A549 (cell line): ENCODE measurements at regions not wholly inside any gene's neighbourhood (a gene's known extent, or its start where the extent isn't known, plus 50 kb on each side); places are given as distances from the start of the nearest gene placed in this dataset.

ENCODE experiments used
- ATAC-seq, 2 experiments: fragments of 200-7000 bp in 1 of 2; fragments of >200 bp in 1 of 2; cut with Nextera tagmentation in 1 of 2; cut with Tn5 transposase in 1 of 2; 3 replicates each; pipeline versions ENCODE4 v1.8.0 to v1.9.1; 2018 to 2020; ENCODE audit warnings: mild to moderate bottlenecking in 1 of 2, moderate library complexity in 1 of 2
- CTCF ChIA-PET: fragments of 300-600 bp; sonication (Branson Sonifier 250); formaldehyde crosslinking; extraction: SDS; loops from one replicate; lab custom pipeline; 2021; ENCODE audit warnings: antibody characterized with exemption, inconsistent platforms; lab: Yijun Ruan, JAX
- POLR2A ChIA-PET: fragments of 350-600 bp; formaldehyde crosslinking; extraction: SDS; loops from one replicate; lab custom pipeline; 2021; ENCODE audit warnings: antibody characterized with exemption, inconsistent platforms; lab: Yijun Ruan, JAX
- DNase-seq, 2 experiments: peaks; one replicate each; pipeline versions ENCODE4 v3.0.0 to v3.0.0-alpha.2; 2011 to 2016; ENCODE audit warnings: low read depth in 1 of 2, low spot score in 1 of 2
- FAIRE-seq: peaks from 2 replicates; lab custom pipeline; 2011; peaks lifted over from hg19 to GRCh38; lab: Jason Lieb, UNC
- H3K27ac ChIP-seq, 2 experiments: fragments of >200 bp; sonication (Bioruptor Twin); formaldehyde crosslinking; 3 replicates each; pipeline ENCODE4 v1.5.1; 2016 to 2017
- H3K4me1 ChIP-seq: fragments of >200 bp; sonication (Bioruptor Twin); formaldehyde crosslinking; 3 replicates; pipeline ENCODE4 v1.6.1; 2016
- H3K4me2 ChIP-seq: fragments of >200 bp; sonication (Bioruptor Twin); formaldehyde crosslinking; 3 replicates; pipeline ENCODE4 v1.6.1; 2016
- H3K4me3 ChIP-seq: fragments of >200 bp; sonication (Bioruptor Twin); formaldehyde crosslinking; 3 replicates; pipeline ENCODE4 v1.5.1; 2016
- H3K9me3 ChIP-seq: fragments of >200 bp; sonication (Bioruptor Twin); formaldehyde crosslinking; 3 replicates; pipeline ENCODE4 v1.6.1; 2016
- CBX2 ChIP-seq: fragments of 200-600 bp; sonication (generic); IDR thresholded peaks from 2 replicates; pipeline ENCODE4 v1.6.1; 2016; ENCODE audit warnings: low read depth, mild to moderate bottlenecking, borderline replicate concordance
- CHD4 ChIP-seq: fragments of 200-600 bp; sonication (generic); IDR thresholded peaks from 2 replicates; pipeline ENCODE4 v1.6.1; 2016; ENCODE audit warnings: antibody characterized with exemption, mild to moderate bottlenecking, borderline replicate concordance
- EHMT2 ChIP-seq: fragments of 200-600 bp; sonication (generic); IDR thresholded peaks from 2 replicates; pipeline ENCODE4 v1.6.1; 2016; ENCODE audit warnings: antibody characterized with exemption, low read depth, mild to moderate bottlenecking, moderate library complexity
- EP300 ChIP-seq, 2 experiments: fragments of >200 bp; sonication (Bioruptor Twin); formaldehyde crosslinking; IDR thresholded peaks; 2 replicates in 1 of 2; 3 replicates in 1 of 2; pipeline ENCODE4 v1.6.1; 2016 to 2017
- FOSB ChIP-seq: fragments of 250-450 bp; sonication (Bioruptor Pico); IDR thresholded peaks from 2 replicates; pipeline ENCODE4 v1.5.0; 2020; ENCODE audit warnings: mild to moderate bottlenecking, moderate library complexity
- FOXS1 ChIP-seq: fragments of 250-450 bp; sonication (Bioruptor Pico); IDR thresholded peaks from 2 replicates; pipeline ENCODE4 v1.5.0; 2020; ENCODE audit warnings: mild to moderate bottlenecking, moderate library complexity
- GATA3 ChIP-seq: IDR thresholded peaks from 2 replicates; pipeline ENCODE4 v1.6.1; 2012; ENCODE audit warnings: borderline replicate concordance
- HMGXB4 ChIP-seq: fragments of 250-450 bp; sonication (Bioruptor Pico); IDR thresholded peaks from 2 replicates; pipeline ENCODE4 v1.5.0; 2021; ENCODE audit warnings: mild to moderate bottlenecking, moderate library complexity, borderline replicate concordance
- HOXB13 ChIP-seq: fragments of 250-450 bp; sonication (Bioruptor Pico); IDR thresholded peaks from 2 replicates; pipeline ENCODE4 v1.5.0; 2020; ENCODE audit warnings: low read depth, mild to moderate bottlenecking, moderate library complexity
- JUN ChIP-seq, 2 experiments: fragments of >200 bp; sonication (Bioruptor Twin); formaldehyde crosslinking; IDR thresholded peaks; 2 replicates in 1 of 2; 3 replicates in 1 of 2; pipeline ENCODE4 v1.6.1; 2016 to 2017
- JUNB ChIP-seq: fragments of >200 bp; sonication (Bioruptor Twin); formaldehyde crosslinking; IDR thresholded peaks from 2 replicates; pipeline ENCODE4 v1.6.1; 2016
- MAX ChIP-seq: IDR thresholded peaks from 2 replicates; pipeline ENCODE4 v1.6.1; 2012
- MAZ ChIP-seq: fragments of 150-350 bp; IDR thresholded peaks from 2 replicates; pipeline ENCODE4 v1.6.1; 2014; ENCODE audit warnings: antibody characterized with exemption, low read depth, low read length, borderline replicate concordance
- NFE2L2 ChIP-seq: fragments of 150-350 bp; conservative IDR thresholded peaks from 2 replicates; pipeline ENCODE4 v1.6.1; 2014; ENCODE audit warnings: low read length
- NPAS2 ChIP-seq: fragments of 250-450 bp; sonication (Bioruptor Pico); IDR thresholded peaks from 2 replicates; pipeline ENCODE4 v1.8.0; 2022; ENCODE audit warnings: mild to moderate bottlenecking, moderate library complexity, borderline replicate concordance
- NR3C1 ChIP-seq: fragments of >200 bp; sonication (Bioruptor Twin); formaldehyde crosslinking; IDR thresholded peaks from 3 replicates; pipeline ENCODE4 v1.6.1; 2017
- RAD21 ChIP-seq, 2 experiments: fragments of >200 bp in 1 of 2; sonication (Bioruptor Twin) in 1 of 2; formaldehyde crosslinking in 1 of 2; IDR thresholded peaks in 1 of 2; conservative IDR thresholded peaks in 1 of 2; 2 replicates in 1 of 2; 3 replicates in 1 of 2; pipeline ENCODE4 v1.6.1; 2012 to 2018; ENCODE audit warnings: inconsistent platforms in 1 of 2
- RCOR1 ChIP-seq: fragments of 150-350 bp; IDR thresholded peaks from 2 replicates; pipeline ENCODE4 v1.6.1; 2014; ENCODE audit warnings: antibody characterized with exemption, low read length, low read depth
- RNF2 ChIP-seq: fragments of 200-600 bp; sonication (generic); IDR thresholded peaks from 2 replicates; pipeline ENCODE4 v1.6.1; 2016; ENCODE audit warnings: low read depth, mild to moderate bottlenecking, antibody characterized with exemption, moderate library complexity, borderline replicate concordance
- SMC3 ChIP-seq: fragments of >200 bp; sonication (Bioruptor Twin); formaldehyde crosslinking; IDR thresholded peaks from 3 replicates; pipeline ENCODE4 v1.6.1; 2018; ENCODE audit warnings: inconsistent platforms
- USF2 ChIP-seq: fragments of 450-650 bp; IDR thresholded peaks from 2 replicates; pipeline ENCODE4 v1.6.1; 2014; ENCODE audit warnings: antibody characterized with exemption
- ZFP36 ChIP-seq: fragments of 450-650 bp; IDR thresholded peaks from 2 replicates; pipeline ENCODE4 v1.6.1; 2014; ENCODE audit warnings: borderline replicate concordance; ENCODE audit not compliant: partially characterized antibody
- ZSCAN20 ChIP-seq: fragments of 250-450 bp; sonication (Bioruptor Pico); IDR thresholded peaks from 2 replicates; pipeline ENCODE4 v1.8.0; 2022; ENCODE audit warnings: mild to moderate bottlenecking, moderate library complexity
- WGBS: methylation state at CpG from one replicate; pipeline ENCODE4 v1.1.6; 2017; ENCODE audit errors: missing lambda C conversion rate; 5-methylcytosine and 5-hydroxymethylcytosine counted together
- TF ChIP-seq, protein P1 (sequence below): IDR thresholded peaks from 2 replicates; pipeline ENCODE4 v1.6.1; 2012; ENCODE audit warnings: low read depth, borderline replicate concordance
- TF ChIP-seq, protein P2 (sequence below): fragments of >200 bp; sonication (Bioruptor Twin); formaldehyde crosslinking; IDR thresholded peaks from 3 replicates; pipeline ENCODE4 v1.5.1; 2016

- Histone ChIP-seq H3K4me2 (peak overlapping the region; percentile 58), H3K27ac (peak overlapping the region; percentile 84 to 88), H3K9me3 (no peaks in the 10 kb centered on the region), H3K4me1 (peaks cover 53% of the 10 kb centered on the region), H3K4me3 (no peak overlapping the region)
- TF ChIP-seq, protein P1, sequence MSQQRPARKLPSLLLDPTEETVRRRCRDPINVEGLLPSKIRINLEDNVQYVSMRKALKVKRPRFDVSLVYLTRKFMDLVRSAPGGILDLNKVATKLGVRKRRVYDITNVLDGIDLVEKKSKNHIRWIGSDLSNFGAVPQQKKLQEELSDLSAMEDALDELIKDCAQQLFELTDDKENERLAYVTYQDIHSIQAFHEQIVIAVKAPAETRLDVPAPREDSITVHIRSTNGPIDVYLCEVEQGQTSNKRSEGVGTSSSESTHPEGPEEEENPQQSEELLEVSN = no peak
- TF ChIP-seq USF2 = no peak
- TF ChIP-seq NFE2L2 = no peak
- no peak for TF ChIP-seq ZFP36
- TF ChIP-seq JUNB = no peak
- TF ChIP-seq MAX = peak; percentile 41
- TF ChIP-seq FOSB (CRISPR knock-in tag) = no peak
- TF ChIP-seq, protein P2, sequence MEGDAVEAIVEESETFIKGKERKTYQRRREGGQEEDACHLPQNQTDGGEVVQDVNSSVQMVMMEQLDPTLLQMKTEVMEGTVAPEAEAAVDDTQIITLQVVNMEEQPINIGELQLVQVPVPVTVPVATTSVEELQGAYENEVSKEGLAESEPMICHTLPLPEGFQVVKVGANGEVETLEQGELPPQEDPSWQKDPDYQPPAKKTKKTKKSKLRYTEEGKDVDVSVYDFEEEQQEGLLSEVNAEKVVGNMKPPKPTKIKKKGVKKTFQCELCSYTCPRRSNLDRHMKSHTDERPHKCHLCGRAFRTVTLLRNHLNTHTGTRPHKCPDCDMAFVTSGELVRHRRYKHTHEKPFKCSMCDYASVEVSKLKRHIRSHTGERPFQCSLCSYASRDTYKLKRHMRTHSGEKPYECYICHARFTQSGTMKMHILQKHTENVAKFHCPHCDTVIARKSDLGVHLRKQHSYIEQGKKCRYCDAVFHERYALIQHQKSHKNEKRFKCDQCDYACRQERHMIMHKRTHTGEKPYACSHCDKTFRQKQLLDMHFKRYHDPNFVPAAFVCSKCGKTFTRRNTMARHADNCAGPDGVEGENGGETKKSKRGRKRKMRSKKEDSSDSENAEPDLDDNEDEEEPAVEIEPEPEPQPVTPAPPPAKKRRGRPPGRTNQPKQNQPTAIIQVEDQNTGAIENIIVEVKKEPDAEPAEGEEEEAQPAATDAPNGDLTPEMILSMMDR = no peak
- TF ChIP-seq RNF2 = no peak
- 0 out of 2 replicates have a peak, but pooled peaks have one; percentile 33 for TF ChIP-seq HOXB13
- TF ChIP-seq FOXS1 (CRISPR knock-in tag) = peak; percentile 35; the same call in 1 of the 2 replicates
- ChIA-PET CTCF (interaction anchor here (2.1 to 4.0 kb wide), 2 partner anchors 112 to 381 kb away, joined by 4 to 13 read pairs; no protein-coding TSS in a partner anchor), POLR2A (interaction anchor here (0.8 to 1.6 kb wide), 2 partner anchors 11 to 256 kb away, joined by 3 to 6 read pairs; partner anchors contain the start of gene FRMD6)
- DNase-seq = peak in 1 of 2 experiments; percentile 22
- ATAC-seq = peak in 1 of 2 experiments; percentile 4; a peak in 2 of 6 replicates
- no peak for FAIRE-seq
- WGBS = 79% methylated on average over 9 of the region's 9 CpGs
Measured at GRCh38 chr14:51395361-51395849, 155.4 kb downstream of the TMX1 start.

DNA sequence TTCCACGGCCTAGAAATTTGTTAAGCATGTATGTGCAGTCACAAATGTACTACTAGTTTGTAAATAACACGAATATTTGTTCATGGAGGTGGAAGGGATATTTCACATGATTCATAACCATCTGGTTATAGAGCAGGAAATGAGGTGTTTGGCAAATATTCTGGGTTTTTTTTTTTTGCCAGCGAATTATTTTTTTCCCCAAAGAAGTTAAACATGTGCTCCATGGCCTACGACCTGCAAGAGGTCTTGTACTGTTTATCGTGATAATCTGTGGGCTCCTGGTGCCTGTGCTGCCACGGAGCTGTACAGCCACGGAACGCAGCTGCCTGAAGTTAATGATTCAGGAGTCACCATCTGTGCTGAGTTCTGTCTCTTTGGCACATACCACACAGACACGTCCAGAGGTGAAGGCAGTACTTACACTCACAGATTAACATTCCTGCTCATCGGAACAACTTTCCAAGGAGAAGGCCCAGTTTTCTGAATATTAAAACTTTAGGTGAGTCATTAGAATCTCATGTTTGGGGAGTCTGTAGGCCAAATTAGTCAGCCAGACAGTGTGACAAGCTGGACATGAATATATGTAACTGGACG is 156.3 kb downstream of the TMX1 start:
- Histone ChIP-seq H3K4me2 (peak overlapping the region; percentile 58), H3K27ac (peak overlapping the region; percentile 84 to 88), H3K4me1 (peaks cover 53% of the 10 kb centered on the region), H3K4me3 (no peak overlapping the region), H3K9me3 (no peaks in the 10 kb centered on the region)
- WGBS = 2% methylated on average over 11 of the region's 11 CpGs
- CTCF ChIA-PET = interaction anchor here (1.0 to 4.0 kb wide), 3 partner anchors 113 to 256 kb away, joined by 3 to 13 read pairs (median 5); no protein-coding TSS in a partner anchor
- DNase-seq (peak; percentile 40 to 74), FAIRE-seq (no peak), ATAC-seq (peak; percentile 73 to 75)
- POLR2A ChIA-PET = interaction anchor here (0.5 to 1.6 kb wide), 3 partner anchors 12 to 526 kb away, joined by 3 to 6 read pairs (median 5); partner anchors contain the start of gene FRMD6
- TF ChIP-seq MAX (peak; percentile 53; the same call in 1 of the 2 replicates), NPAS2 (CRISPR knock-in tag) (no peak), MAZ (no peak), EP300 (IDR thresholded peaks at IDR 0.05) (peak; percentile 23 to 58; a peak in 2 of 5 replicates), JUN (IDR thresholded peaks at IDR 0.05) (peak; percentile 27 to 33; a peak in 3 of 5 replicates), SMC3 (peak; percentile 20; the same call in 1 of the 3 replicates), ZSCAN20 (CRISPR knock-in tag) (no peak), EHMT2 (no peak), NFE2L2 (no peak), CBX2 (no peak), RAD21 (conservative IDR thresholded peaks at IDR 0.05 in 1 of 2, IDR thresholded peaks at IDR 0.05 in 1 of 2) (peak; percentile 15 to 30; a peak in 1 of 5 replicates), RCOR1 (no peak), ZFP36 (no peak), HMGXB4 (CRISPR knock-in tag) (no peak), CHD4 (no peak), NR3C1 (no peak), JUNB (peak; percentile 82), GATA3 (peak; percentile 35; the same call in 1 of the 2 replicates)
- TF ChIP-seq, protein P1 = peak; percentile 34; the same call in 1 of the 2 replicates
